Activated T-cell treated with anti-CD3 and anti-CD28 coated beads, Interleukin-2, amount 50 U/mL, for 4 hours (primary cell): ENCODE measurements at regions not wholly inside any gene's neighbourhood (a gene's known extent, or its start where the extent isn't known, plus 50 kb on each side); places are given as distances from the start of the nearest gene placed in this dataset.

Experiments used
- ATAC-seq, 2 donors: fragments of 200-7000 bp; cut with Tn5 transposase; one replicate each; pipeline ENCODE4 v1.10.0; 2021
- DNase-seq: peaks from one replicate; pipeline ENCODE4 v3.0.0-alpha.2; 2020
- H3K27me3 Mint-ChIP-seq: one replicate; pipeline ENCODE4 v1.8.0; 2021; ENCODE audit warnings: low read depth, mixed read lengths
- H3K36me3 Mint-ChIP-seq: one replicate; pipeline ENCODE4 v1.8.0; 2022; ENCODE audit warnings: mixed read lengths; ENCODE audit not compliant: insufficient read depth
- H3K4me1 Mint-ChIP-seq: one replicate; pipeline ENCODE4 v1.8.0; 2021; ENCODE audit warnings: low read depth, mixed read lengths
- H3K4me3 Mint-ChIP-seq: one replicate; pipeline ENCODE4 v1.8.0; 2021; ENCODE audit warnings: mild to moderate bottlenecking, moderate library complexity, mixed read lengths
- H3K9me3 Mint-ChIP-seq: one replicate; pipeline ENCODE4 v1.8.0; 2021; ENCODE audit warnings: mixed read lengths

GRCh38 chr1:173422456-173422976, 54.6 kb upstream of the PRDX6 start:
- no peak for DNase-seq

GRCh38 chr1:173423291-173423690, 53.8 kb upstream of the PRDX6 start:
- Mint-ChIP-seq H3K36me3 (peaks cover 2% of the 10 kb centered on the region), H3K9me3 (no peaks in the 10 kb centered on the region), H3K27me3 (no peaks in the 10 kb centered on the region), H3K4me1 (peaks cover 9% of the 10 kb centered on the region), H3K4me3 (no peak overlapping the region)
- no peak for ATAC-seq
- no peak for DNase-seq

More at GRCh38 chr1:173422456-173422976, 54.6 kb upstream of the PRDX6 start:
- Mint-ChIP-seq H3K36me3 (peaks cover 3% of the 10 kb centered on the region), H3K27me3 (no peaks in the 10 kb centered on the region), H3K4me1 (peaks cover 9% of the 10 kb centered on the region), H3K4me3 (no peak overlapping the region), H3K9me3 (no peaks in the 10 kb centered on the region)
- no peak for ATAC-seq

GRCh38 chr1:173424143-173424542, 53.0 kb upstream of the PRDX6 start:
- no peaks in the 10 kb centered on the region for H3K9me3 Mint-ChIP-seq
- H3K4me3 Mint-ChIP-seq = no peak overlapping the region
- DNase-seq (no peak), ATAC-seq (no peak)
- no peaks in the 10 kb centered on the region for H3K27me3 Mint-ChIP-seq
- H3K4me1 Mint-ChIP-seq = peaks cover 8% of the 10 kb centered on the region
- peaks cover 2% of the 10 kb centered on the region for H3K36me3 Mint-ChIP-seq

GRCh38 chr1:173424782-173425407, 52.2 kb upstream of the PRDX6 start:
- Mint-ChIP-seq H3K4me1 (peaks cover 15% of the 10 kb centered on the region), H3K9me3 (no peaks in the 10 kb centered on the region), H3K4me3 (no peak overlapping the region), H3K27me3 (no peaks in the 10 kb centered on the region), H3K36me3 (peaks cover 2% of the 10 kb centered on the region)
- ATAC-seq = no peak
- DNase-seq = no peak

GRCh38 chr1:173426057-173426456, 51.1 kb upstream of the PRDX6 start:
- Mint-ChIP-seq H3K36me3 (peaks cover 2% of the 10 kb centered on the region), H3K4me1 (peaks cover 19% of the 10 kb centered on the region), H3K4me3 (no peak overlapping the region), H3K27me3 (no peaks in the 10 kb centered on the region), H3K9me3 (no peaks in the 10 kb centered on the region)
- ATAC-seq = no peak
- DNase-seq = no peak

- Mint-ChIP-seq H3K36me3 (peaks cover 2% of the 10 kb centered on the region), H3K4me1 (peaks cover 20% of the 10 kb centered on the region), H3K27me3 (no peaks in the 10 kb centered on the region), H3K4me3 (no peak overlapping the region), H3K9me3 (no peaks in the 10 kb centered on the region)
- ATAC-seq (no peak), DNase-seq (no peak)
Measured at GRCh38 chr1:173427146-173428054, 49.7 kb upstream of the PRDX6 start.
